ENCODE measurements at regions not wholly inside any gene's neighbourhood (a gene's known extent, or its start where the extent isn't known, plus 50 kb on each side); places are given as distances from the start of the nearest gene placed in this dataset.

DNA sequence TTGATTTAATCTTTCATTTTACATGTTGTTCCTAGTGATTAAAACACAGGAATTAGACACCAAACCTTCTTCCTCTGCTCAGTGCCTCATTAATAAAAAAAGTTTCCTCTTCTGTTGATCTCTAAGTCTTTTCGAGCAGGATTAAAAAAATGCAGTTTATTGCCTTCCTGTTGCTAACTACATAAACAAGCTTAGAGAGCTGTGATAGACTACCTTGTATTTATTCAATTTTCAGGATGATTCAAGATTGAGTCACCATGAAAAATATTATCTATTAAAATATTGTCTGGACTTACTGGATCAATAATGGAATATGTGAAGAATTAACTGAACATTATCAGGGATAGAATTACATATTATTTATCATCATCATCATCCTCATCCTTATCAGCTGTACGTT is 1089.6 kb upstream of the CNTNAP5 start:
- TF ChIP-seq, protein P1, sequence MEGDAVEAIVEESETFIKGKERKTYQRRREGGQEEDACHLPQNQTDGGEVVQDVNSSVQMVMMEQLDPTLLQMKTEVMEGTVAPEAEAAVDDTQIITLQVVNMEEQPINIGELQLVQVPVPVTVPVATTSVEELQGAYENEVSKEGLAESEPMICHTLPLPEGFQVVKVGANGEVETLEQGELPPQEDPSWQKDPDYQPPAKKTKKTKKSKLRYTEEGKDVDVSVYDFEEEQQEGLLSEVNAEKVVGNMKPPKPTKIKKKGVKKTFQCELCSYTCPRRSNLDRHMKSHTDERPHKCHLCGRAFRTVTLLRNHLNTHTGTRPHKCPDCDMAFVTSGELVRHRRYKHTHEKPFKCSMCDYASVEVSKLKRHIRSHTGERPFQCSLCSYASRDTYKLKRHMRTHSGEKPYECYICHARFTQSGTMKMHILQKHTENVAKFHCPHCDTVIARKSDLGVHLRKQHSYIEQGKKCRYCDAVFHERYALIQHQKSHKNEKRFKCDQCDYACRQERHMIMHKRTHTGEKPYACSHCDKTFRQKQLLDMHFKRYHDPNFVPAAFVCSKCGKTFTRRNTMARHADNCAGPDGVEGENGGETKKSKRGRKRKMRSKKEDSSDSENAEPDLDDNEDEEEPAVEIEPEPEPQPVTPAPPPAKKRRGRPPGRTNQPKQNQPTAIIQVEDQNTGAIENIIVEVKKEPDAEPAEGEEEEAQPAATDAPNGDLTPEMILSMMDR (IDR thresholded peaks at IDR 0.05): no peak
- no peak for TF ChIP-seq POLR2A (IDR thresholded peaks at IDR 0.05)

Measured in esophagus squamous epithelium (tissue), 4 donors.